UCSD-AML1 (cell line): ENCODE measurements at regions not wholly inside any gene's neighbourhood (a gene's known extent, or its start where the extent isn't known, plus 50 kb on each side); places are given as distances from the start of the nearest gene placed in this dataset.

ENCODE experiments used
- DNase-seq: peaks from one replicate; lab custom pipeline; 2025; ENCODE audit not compliant: unreplicated experiment; lab: John Stamatoyannopoulos, UW

- no peak for DNase-seq
Measured at GRCh38 chr2:153197402-153198386, 280.9 kb downstream of the RPRM start.

GRCh38 chr2:153196378-153197058 lies 282.0 kb downstream of the RPRM start:
- DNase-seq, result no peak

GRCh38 chr2:153195342-153195741 lies 283.2 kb downstream of the RPRM start:
- no peak for DNase-seq

DNA sequence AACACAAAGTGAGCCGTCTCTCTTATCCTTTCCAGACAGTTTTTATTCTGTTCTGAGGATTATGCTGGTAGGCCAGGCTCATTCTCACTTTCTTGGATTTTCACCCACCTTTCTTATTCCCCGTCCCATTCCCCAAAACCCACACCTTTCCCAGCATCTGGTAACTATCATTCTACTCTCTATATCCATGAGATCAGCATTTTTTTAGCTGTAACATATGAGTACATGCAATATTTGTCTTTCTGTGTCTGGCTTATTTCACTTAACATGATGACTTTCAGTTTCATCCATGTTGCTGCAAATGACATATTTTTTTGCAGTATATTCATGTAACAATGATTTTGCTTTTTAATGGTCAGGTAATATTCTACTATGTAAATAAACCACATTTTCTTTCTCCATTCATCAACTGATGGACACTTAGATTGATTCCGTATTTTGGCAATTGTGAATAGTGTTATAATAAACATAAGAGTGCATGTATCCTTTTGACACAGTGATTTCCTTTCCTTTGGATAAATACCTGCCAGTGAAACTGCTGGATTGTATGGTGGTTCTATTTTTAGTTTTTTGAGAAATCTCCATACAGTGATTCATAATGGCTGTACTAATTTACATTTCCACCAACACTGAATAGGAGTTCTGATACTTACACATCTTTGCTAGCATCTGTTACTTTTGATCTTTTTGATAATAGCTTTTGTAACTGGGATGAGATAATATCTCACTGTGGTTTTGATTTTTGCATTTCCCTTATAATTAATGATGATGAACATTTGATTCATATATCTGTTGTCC lies 289.3 kb downstream of the RPRM start:
- DNase-seq, result no peak

DNA sequence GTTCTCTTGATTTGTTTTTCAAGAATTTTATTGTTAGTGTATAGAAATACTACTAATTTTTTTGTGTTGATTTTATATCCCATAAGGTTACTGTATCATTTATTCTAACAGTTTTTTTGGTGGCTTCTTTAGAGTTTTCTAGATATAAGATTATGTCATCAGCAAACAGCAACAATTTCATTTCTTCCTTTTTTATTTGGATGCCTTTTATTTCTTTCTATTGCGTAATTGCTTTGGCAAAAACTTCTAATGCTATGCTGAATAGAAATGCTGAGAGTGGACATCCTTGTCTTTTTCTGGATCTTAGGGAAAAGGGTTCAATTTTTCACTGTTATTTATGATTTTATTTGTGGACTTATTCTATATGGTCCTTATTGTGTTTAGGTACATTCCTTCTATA lies 298.8 kb downstream of the RPRM start:
- DNase-seq, result no peak

DNA sequence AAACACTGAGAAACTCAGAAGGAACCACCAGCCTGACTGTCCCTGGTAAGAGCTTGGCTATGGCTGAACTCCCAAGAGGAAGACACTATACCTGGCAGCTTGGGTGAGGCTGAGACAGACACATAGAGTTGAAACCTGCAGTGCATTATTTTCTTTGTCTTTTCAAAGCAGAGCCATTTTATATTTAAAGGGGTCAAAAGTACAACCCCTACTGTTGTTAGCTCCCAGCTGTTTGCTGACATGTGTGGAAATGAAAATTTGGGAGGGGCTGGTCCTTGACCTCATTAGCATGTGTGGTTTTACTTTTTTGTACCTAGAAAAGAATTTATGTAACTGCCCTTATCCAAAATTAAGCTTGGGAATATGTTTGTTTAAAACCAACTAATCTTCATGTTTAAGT lies 309.0 kb downstream of the RPRM start:
- DNase-seq, result no peak

DNA sequence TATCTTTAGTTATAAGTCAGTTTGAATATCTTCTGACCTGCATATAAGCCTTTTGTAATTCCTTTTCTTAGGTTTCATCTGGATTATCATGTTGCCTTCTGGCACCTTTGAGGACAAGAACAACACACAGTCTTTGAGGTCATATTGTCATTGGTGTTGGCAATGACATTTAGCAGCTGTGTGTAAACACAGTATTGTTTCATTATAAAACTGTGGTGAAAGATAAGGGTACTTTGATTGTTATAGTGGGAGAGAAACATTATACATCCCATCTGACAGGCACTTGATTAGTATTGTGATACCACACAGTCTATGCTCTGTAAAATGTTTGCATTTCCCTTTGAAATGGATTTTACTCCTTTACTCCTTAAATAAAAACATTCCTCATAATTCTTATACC lies 313.5 kb downstream of the RPRM start:
- no peak for DNase-seq

DNA sequence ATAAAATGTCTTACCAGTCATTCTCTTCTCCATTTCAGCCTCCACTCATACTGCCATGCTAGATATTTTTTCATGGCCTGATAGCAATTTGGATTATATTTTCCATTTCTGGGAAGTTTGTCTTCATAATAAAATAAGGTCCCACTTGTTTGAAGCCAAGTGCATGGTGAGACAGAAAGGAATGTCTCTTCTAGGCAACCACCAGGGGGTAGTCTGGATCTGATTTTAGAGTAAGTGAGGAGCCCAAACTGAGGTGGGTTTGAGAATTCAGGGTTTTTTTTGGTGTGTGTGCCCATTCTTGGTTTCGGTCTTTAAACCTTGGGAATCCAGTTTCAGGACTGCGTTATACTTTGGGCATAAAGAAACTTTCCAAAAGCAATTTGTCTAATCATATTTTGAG lies 315.5 kb downstream of the RPRM start:
- no peak for DNase-seq

DNA sequence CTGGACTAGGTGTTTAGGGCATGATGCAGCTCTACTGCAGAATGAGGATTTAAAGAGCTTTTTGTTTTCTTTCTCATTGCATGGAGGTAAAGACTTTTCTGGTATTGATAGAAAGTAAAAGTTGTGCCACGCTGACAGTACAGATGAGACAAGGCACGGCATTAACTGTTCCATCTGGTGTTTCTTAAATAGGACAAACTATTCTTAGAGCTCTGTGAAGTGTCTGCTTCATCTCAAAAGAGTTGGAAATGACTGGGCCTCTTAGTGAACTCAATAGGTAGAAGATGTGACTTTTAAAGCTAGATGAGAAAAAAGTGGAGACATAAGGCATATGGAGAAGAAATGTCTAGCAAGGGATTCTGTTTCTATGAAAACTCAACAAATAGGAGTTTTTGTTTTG lies 321.8 kb downstream of the RPRM start:
- DNase-seq, result no peak

- no peak for DNase-seq
Measured at GRCh38 chr2:153152036-153152435, 326.5 kb downstream of the RPRM start.

DNA sequence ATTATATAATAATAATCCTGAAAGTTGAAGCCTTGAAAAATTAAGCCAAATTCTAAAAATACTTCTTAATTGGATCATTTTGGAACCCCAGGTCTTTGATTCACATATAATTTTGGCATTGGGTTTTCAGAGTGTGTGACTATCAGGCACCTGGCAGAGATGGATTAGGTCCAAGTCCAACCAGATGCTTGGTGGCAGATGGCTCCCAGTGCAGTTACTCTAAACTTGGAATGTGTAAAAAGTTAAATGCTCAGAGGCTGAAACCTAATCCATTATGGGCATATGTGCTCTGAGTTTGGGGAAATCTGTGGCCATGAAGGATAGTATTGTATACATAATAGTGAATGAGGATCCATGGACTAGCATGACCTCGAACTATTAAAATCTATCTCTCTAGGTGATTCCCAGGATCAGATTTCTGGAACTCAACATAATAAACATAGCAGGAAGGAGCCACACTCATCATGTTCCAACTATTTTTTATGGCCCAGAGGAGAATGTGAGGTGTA lies 333.0 kb downstream of the RPRM start:
- no peak for DNase-seq

- DNase-seq, result no peak
Measured at GRCh38 chr2:153143540-153143939, 335.0 kb downstream of the RPRM start.

DNA sequence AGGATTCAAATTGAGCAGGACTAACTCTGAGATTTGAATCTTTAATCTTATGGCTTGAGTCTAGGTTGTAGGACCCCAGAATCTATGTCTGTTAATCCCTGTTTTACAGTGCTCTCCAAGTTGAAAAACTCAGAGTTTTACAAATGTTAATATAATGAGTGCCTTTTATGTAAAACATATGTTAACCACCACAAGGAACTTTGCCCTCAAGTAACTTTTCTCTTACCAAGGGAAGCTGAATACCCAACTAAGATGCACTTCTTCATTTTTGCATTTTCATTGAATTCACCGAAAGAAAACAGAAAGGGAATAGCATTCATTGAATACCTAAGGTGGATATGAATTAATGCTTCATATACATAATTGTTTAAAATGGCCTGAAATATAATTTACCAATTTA lies 338.1 kb downstream of the RPRM start:
- no peak for DNase-seq

DNA sequence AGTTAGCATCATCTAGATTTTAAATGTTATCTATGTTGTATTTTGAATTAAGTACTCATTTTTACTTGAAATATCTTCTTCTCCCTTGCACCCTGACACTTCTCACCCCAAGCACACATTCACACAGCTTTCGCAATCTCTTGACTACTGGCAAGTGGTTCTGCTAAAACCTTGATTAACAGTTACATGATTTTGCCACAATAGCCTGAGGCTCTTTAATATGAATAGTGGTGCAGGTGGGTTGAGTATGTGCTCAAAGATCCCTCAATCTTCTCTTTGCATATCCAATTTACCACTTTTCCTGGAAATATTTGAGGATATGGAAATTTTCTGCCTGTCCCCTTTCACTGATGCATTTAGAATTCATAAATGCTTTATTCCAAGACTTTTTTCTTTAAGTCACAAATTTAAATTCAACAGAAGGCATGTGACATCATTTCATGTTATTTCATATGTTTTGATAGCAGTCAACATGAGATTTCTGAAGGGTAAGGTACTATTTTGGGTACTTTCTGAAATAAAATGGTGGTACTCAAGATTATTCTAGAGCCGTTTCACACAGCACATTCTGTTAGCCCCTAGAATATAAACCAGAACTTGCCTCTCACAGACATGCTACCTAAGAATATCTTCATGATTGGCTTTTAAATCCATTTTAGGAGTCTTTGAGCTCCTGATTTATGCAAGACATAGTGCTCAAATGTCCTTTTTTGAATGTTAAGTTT lies 339.7 kb downstream of the RPRM start:
- DNase-seq, result no peak

DNA sequence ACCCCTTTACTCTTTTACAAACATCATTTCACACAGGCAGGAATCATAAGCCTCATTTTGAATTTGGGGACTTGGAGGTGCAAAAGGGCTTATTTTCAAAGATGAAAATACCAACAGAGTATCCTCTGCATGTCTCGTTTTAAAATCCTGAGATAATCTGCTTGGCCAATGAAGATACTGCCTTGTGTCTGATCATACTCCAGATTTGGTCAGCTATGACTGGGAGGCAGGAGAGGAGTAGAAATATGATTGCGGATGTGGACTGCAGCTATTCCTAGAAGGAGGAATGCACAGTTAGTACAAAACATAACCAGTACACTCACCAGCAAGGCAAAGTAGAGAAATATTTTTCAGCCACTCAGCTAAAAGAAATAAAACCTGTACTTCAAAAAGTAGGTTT lies 342.3 kb downstream of the RPRM start:
- DNase-seq, result no peak

DNA sequence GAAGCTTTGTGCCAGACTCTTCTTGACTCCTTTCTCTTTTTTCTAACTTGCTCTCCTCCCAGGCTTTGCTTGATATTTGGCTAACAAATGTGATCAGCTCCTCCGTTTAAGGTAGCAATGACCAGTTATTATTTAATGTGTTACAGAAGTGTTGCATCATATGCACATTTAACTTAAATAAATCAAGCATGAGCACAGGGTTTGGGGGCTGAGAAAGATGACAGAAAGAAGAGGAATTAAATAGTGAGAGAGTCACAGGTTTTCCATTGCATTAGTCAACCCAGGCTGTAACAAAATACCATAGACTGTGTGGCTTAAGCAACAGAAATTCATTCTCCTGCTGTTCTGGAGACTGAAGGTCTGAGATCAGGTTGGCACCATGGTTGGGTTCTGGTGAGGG lies 343.8 kb downstream of the RPRM start:
- DNase-seq, result no peak

- DNase-seq, result no peak
Measured at GRCh38 chr2:153133716-153134115, 344.8 kb downstream of the RPRM start.

DNA sequence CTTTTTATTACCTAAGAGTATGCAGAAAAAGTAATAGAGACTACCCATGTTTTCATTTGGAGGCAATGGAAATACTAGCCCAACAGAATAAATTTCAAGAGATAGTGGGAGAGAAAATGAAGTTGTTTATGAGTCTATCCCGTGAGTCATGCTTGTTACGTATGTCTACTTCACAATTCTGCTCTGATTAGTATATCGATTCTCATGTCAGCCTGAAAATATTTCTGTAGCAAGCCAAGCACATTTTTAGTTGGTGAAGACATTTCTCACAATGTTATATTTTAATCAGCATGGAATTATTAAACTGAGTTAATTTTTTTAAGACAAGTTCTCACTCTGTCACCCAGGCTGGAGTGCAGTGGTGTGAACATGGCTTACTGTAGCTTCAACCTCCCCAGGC lies 346.1 kb downstream of the RPRM start:
- no peak for DNase-seq

DNA sequence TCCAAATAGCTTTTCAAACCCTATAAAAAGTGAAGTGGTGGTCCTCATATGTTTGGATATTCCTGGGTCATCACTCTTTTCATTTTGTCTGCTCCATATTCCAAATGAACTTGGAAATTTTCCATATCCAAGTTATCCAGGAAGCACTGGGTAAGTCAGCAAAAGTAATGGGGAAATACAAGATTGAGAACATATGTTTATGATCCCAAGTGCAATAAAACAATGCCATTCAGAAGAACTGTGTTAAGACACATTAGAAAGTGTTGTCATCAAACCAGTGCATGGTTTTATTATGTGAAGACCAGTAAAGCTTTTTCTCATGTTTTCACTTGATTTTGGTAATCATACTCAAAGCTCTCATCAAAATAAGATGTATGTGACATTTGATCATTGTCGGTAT lies 363.4 kb downstream of the RPRM start:
- no peak for DNase-seq

DNA sequence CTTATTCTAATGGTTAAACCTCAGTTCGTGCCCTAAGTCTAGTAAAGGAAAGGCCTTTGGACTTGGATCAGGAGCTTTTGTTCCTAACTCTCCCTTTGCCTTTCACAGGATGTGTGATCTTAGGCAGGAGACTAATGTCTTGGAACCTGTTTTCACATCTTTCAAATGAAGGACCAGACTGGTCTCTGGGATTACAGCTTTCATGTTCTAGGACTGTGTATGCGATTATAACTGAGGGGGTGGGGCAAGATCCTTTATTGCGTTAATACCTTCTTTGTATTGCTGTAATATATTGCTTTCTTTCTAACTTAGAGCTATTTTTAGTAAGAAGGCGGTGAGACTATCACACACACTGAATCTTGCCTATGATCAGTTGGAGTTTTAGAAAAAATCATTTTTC lies 368.1 kb downstream of the RPRM start:
- DNase-seq, result no peak

DNA sequence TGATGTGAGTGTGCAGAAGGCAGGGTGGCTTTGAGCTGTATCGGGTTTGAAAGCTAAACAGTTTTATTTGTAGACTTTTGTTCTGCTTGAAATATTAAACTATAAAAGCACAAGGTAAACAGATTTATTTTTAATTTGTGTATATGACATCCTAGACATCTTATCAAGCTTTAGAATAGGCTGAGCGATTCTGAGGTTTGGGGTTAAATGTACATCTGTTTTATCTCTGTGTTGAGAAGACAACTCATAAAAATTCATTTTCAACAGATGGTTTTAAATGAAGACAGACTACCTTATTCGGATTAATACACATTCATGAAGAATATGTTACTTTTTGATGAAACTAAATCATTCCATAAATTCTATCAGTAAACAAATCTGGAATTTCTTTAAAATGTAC lies 368.8 kb downstream of the RPRM start:
- no peak for DNase-seq
